CD14-positive monocyte (primary cell): ENCODE measurements at regions not wholly inside any gene's neighbourhood (a gene's known extent, or its start where the extent isn't known, plus 50 kb on each side); places are given as distances from the start of the nearest gene placed in this dataset.

ENCODE experiments used
- DNase-seq, 3 donors: peaks; one replicate each; pipeline ENCODE4 v3.0.0-alpha.2; 2011 to 2022
- H2AFZ ChIP-seq: 2 replicates; pipeline ENCODE4 v1.6.0; 2012; ENCODE audit warnings: mild to moderate bottlenecking, low read depth, low read length, inconsistent platforms; ENCODE audit not compliant: insufficient read depth, poor library complexity, severe bottlenecking
- H3K27ac ChIP-seq, 2 donors: 1 replicate in 1 of 2; 2 replicates in 1 of 2; pipeline ENCODE4 v1.5.1; 2012 to 2013; ENCODE audit warnings: low read length in 2 of 2, control low read depth in 1 of 2, inconsistent platforms in 1 of 2, low read depth in 1 of 2, mild to moderate bottlenecking in 1 of 2
- H3K27me3 ChIP-seq, 2 donors: one replicate each; pipeline versions ENCODE4 v1.6.0 to v1.6.1; 2011 to 2013; ENCODE audit warnings: low read length in 2 of 2; ENCODE audit not compliant: control insufficient read depth in 2 of 2, insufficient read depth in 2 of 2
- H3K36me3 ChIP-seq, 2 donors: replicated peaks in 1 of 2; 1 replicate in 1 of 2; 2 replicates in 1 of 2; pipeline versions ENCODE4 v1.5.1 to v1.6.1; 2012 to 2013; ENCODE audit warnings: low read length in 2 of 2, control low read depth in 1 of 2, inconsistent platforms in 1 of 2, mild to moderate bottlenecking in 1 of 2; ENCODE audit not compliant: insufficient read depth in 2 of 2, control insufficient read depth in 1 of 2
- H3K4me1 ChIP-seq, 2 donors: 1 replicate in 1 of 2; 2 replicates in 1 of 2; pipeline versions ENCODE4 v1.5.1 to v1.6.1; 2012 to 2013; ENCODE audit warnings: low read length in 2 of 2, control low read depth in 1 of 2, inconsistent platforms in 1 of 2, mild to moderate bottlenecking in 1 of 2, moderate library complexity in 1 of 2; ENCODE audit not compliant: insufficient read depth in 2 of 2, control insufficient read depth in 1 of 2
- H3K4me2 ChIP-seq: replicated peaks from 2 replicates; pipeline ENCODE3; 2012; ENCODE audit warnings: low read length, moderate library complexity, mild to moderate bottlenecking; ENCODE audit not compliant: poor library complexity, severe bottlenecking; ENCODE audit errors: extremely low read depth
- H3K4me3 ChIP-seq, 3 experiments: fragments of 200-600 bp in 1 of 3; sonication (generic) in 1 of 3; replicated peaks in 1 of 3; 1 replicate in 2 of 3; 2 replicates in 1 of 3; pipeline ENCODE4 v1.5.1; 2011 to 2013; ENCODE audit warnings: low read length in 3 of 3, mild to moderate bottlenecking in 3 of 3, control low read depth in 2 of 3, low read depth in 2 of 3, inconsistent platforms in 1 of 3, moderate library complexity in 1 of 3
- H3K79me2 ChIP-seq: 2 replicates; pipeline ENCODE4 v1.6.0; 2012; ENCODE audit warnings: mild to moderate bottlenecking, control low read depth, inconsistent platforms, low read length, moderate library complexity; ENCODE audit not compliant: insufficient read depth
- H3K9ac ChIP-seq: 2 replicates; pipeline ENCODE4 v1.6.0; 2017; ENCODE audit warnings: low read length, mild to moderate bottlenecking; ENCODE audit not compliant: insufficient read depth, poor library complexity, severe bottlenecking
- H3K9me3 ChIP-seq, 2 donors: replicated peaks in 1 of 2; 1 replicate in 1 of 2; 2 replicates in 1 of 2; pipeline versions ENCODE4 v1.5.1 to v1.6.1; 2012 to 2013; ENCODE audit warnings: low read length in 2 of 2, control low read depth in 1 of 2; ENCODE audit not compliant: control insufficient read depth in 1 of 2, insufficient read depth in 1 of 2
- H4K20me1 ChIP-seq: 2 replicates; pipeline ENCODE4 v1.6.0; 2012; ENCODE audit warnings: mild to moderate bottlenecking, low read length, control low read depth, moderate library complexity; ENCODE audit not compliant: insufficient read depth
- H3K27ac Mint-ChIP-seq, 7 donors: one replicate each; pipeline ENCODE4 v1.8.0; 2020; ENCODE audit warnings: mild to moderate bottlenecking in 7 of 7, mixed read lengths in 7 of 7, moderate library complexity in 6 of 7, inconsistent platforms in 2 of 7
- H3K27me3 Mint-ChIP-seq, 3 donors: one replicate each; pipeline ENCODE4 v1.8.0; 2021 to 2022; ENCODE audit warnings: low read depth in 3 of 3, mild to moderate bottlenecking in 3 of 3, mixed read lengths in 3 of 3, moderate library complexity in 3 of 3, inconsistent platforms in 1 of 3
- H3K36me3 Mint-ChIP-seq, 2 donors: one replicate each; pipeline ENCODE4 v1.8.0; 2020; ENCODE audit warnings: mixed read lengths in 2 of 2, inconsistent platforms in 1 of 2, mild to moderate bottlenecking in 1 of 2
- H3K4me1 Mint-ChIP-seq: one replicate; pipeline ENCODE4 v1.8.0; 2020; ENCODE audit warnings: mild to moderate bottlenecking, mixed read lengths
- H3K4me3 Mint-ChIP-seq, 2 donors: one replicate each; pipeline ENCODE4 v1.8.0; 2020; ENCODE audit warnings: mild to moderate bottlenecking in 2 of 2, mixed read lengths in 2 of 2, moderate library complexity in 1 of 2
- H3K9me3 Mint-ChIP-seq, 7 donors: one replicate each; pipeline ENCODE4 v1.8.0; 2020 to 2022; ENCODE audit warnings: mixed read lengths in 7 of 7, mild to moderate bottlenecking in 6 of 7, moderate library complexity in 6 of 7, inconsistent platforms in 2 of 7
- CTCF ChIP-seq: fragments of 200-600 bp; IDR thresholded peaks from one replicate; pipeline ENCODE4 v1.8.0; 2022; ENCODE audit warnings: antibody characterized with exemption, mild to moderate bottlenecking
- WGBS: methylation state at CpG from one replicate; pipeline ENCODE4 v1.1.5; 2013; ENCODE audit warnings: missing lambda C conversion rate; ENCODE audit not compliant: insufficient coverage; 5-methylcytosine and 5-hydroxymethylcytosine counted together
- intact Hi-C, 2 donors: fragments of 100-400 bp; cut with micrococcal nuclease; formaldehyde crosslinking; loops; one replicate each; pipeline versions ENCODE4 v1.15.0 to v1.15.1; 2023

GRCh38 chr4:38203609-38204008, 243.4 kb downstream of the PTTG2 start:
- H3K4me1 Mint-ChIP-seq = peaks cover 4% of the 10 kb centered on the region
- Histone ChIP-seq H3K4me2 (no peak overlapping the region), H3K9ac (no peak overlapping the region), H3K27me3 (no peaks in the 10 kb centered on the region), H2AFZ (no peak overlapping the region), H3K4me3 (no peak overlapping the region), H3K27ac (no peak overlapping the region), H3K9me3 (no peaks in the 10 kb centered on the region), H4K20me1 (no peaks in the 10 kb centered on the region), H3K4me1 (no peaks in the 10 kb centered on the region), H3K79me2 (no peaks in the 10 kb centered on the region), H3K36me3 (no peaks in the 10 kb centered on the region)
- no peak overlapping the region for H3K4me3 Mint-ChIP-seq
- TF ChIP-seq CTCF = no peak
- peaks cover 0 to 2% (median 0%) of the 10 kb centered on the region in 7 donors for H3K9me3 Mint-ChIP-seq
- H3K27me3 Mint-ChIP-seq = no peaks in the 10 kb centered on the region
- H3K36me3 Mint-ChIP-seq = no peaks in the 10 kb centered on the region
- 100% methylated on average over 1 of the region's 3 CpGs for WGBS
- DNase-seq = no peak
- intact Hi-C loops = no loop called here
- H3K27ac Mint-ChIP-seq = no peak overlapping the region

GRCh38 chr4:38204339-38205035, 244.3 kb downstream of the PTTG2 start:
- Histone ChIP-seq H3K79me2 (no peaks in the 10 kb centered on the region), H3K9ac (no peak overlapping the region), H3K27ac (no peak overlapping the region), H3K4me1 (no peaks in the 10 kb centered on the region), H3K36me3 (no peaks in the 10 kb centered on the region), H3K27me3 (no peaks in the 10 kb centered on the region), H3K4me3 (no peak overlapping the region), H4K20me1 (no peaks in the 10 kb centered on the region), H3K9me3 (no peaks in the 10 kb centered on the region), H3K4me2 (no peak overlapping the region), H2AFZ (no peak overlapping the region)
- Mint-ChIP-seq H3K9me3 (peaks cover 0 to 2% (median 0%) of the 10 kb centered on the region in 7 donors), H3K4me3 (no peak overlapping the region), H3K27me3 (no peaks in the 10 kb centered on the region), H3K4me1 (peaks cover 4% of the 10 kb centered on the region), H3K36me3 (no peaks in the 10 kb centered on the region), H3K27ac (no peak overlapping the region)
- intact Hi-C loops = no loop called here
- WGBS = 97% methylated on average over 7 of the region's 9 CpGs
- no peak for TF ChIP-seq CTCF
- DNase-seq = no peak
